ENCODE measurements at regions not wholly inside any gene's neighbourhood (a gene's known extent, or its start where the extent isn't known, plus 50 kb on each side); places are given as distances from the start of the nearest gene placed in this dataset.

DNA sequence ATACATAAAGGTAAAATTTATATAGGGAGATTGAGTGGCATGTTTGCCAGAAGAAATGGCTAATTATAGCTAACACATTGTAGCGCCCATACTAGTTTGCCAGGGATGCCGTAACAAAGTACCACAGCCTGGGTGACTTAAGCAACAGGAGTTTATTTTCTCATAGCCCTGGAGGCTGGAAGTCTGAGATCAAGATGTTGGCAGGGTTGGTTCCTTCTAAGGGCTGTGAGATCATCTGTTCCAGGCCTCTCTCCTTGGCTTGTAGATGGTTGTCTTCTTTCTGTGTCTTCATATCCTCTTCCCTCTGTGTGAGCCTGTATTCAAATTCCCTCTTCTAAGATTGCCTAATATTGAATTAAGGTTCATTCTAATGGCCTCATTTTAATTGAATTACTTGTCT, 417.5 kb upstream of the OPRM1 start:
- no peak for DNase-seq

GRCh38 chr6:153621070-153621469, 418.0 kb upstream of the OPRM1 start:
- DNase-seq, result no peak

DNA sequence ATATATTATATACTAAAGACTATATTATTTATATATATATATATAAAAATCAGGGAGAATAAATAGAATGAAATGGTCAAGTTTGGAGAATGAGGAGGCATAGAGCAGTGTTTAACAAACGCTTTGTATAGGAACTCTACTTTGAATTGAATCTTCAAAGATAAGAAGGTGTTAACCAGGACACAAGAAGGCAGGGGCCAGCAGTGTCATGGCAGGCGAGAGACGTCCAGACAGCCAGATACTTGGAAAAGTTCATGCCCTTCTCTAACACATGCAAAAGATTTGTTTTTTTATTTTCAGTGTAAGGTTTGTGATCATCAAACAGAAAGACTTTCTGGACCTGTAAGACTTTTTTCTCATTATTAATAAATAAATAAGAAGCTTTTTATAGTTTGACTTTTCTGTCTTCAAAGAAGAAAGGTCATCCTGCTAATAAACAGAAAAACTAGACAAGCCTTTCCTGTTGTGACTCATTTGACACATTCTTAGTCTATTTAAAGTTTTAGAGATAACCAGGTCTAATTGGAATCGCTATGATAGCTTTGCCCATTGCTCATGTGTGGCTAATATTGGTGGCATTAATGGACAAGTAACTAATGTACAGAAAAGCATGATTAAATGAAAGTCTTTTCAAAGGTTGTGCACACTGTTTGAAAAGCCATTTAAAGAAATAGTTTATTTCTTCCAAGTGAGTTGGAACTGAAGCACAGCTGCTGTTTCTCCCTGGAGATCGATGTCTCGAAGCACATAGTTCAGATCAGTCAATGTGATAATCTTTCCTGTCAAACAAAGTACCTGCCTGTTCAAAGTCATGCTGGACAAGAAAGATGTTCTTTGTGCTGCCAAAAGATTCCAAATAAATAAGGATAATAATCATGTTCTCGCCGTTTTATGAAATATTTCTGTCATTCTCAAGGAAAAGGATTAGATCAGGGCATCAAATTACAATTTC, 420.4 kb upstream of the OPRM1 start:
- no peak for DNase-seq

- no peak for DNase-seq
Observed at GRCh38 chr6:153616506-153616905, 422.5 kb upstream of the OPRM1 start.

DNA sequence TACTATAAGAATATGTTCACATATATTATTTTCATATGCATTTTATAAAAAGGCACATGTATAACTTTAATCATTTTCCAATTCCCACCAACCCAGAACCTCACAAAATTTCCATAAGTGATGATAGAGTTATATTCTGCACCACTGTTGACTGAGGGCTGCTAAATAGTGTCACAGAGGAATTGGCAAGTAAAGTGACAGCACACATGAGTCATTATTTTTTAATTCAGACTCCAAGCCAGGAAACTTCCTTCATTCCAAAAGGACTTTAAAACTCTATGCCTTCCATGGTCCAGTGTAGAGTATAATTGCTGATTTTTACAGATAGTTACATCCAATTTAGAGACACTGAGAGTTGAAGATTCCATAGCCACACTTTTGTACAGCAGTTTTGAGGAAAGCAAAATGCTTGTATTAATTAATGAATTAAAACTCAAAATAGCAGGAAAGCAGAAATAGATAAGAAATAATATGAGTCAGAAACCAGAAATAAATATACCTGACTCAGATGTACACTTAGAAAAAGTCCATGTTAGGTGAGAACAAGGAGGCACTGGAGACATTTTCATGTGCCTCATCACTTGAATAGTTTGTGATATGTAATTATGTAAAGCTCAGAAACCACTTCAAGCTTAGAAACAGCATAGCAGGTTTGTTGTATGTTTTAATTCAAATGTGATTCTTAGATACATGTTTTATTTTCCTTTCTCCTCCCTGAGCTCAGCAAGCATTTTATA, 425.2 kb upstream of the OPRM1 start:
- no peak for DNase-seq

- DNase-seq, result no peak
Observed at GRCh38 chr6:153602401-153602800, 436.6 kb upstream of the OPRM1 start.

DNA sequence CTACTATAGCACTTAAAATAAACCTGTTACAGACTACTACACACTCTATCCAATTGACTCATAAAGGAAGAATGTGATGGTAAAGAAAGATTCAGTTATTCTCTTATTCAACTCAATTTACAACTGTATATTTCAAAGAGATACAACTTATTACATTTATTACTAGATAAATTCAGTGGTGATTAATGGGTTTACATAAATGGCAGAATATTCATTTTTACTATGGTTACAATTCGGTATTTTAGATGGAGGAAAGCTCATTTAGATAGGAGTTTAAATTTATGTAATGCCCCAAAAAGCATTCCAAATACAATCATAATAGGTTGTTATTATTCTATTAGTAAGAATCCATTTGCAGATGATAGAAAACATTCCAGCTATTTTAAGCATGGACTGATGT, 439.1 kb upstream of the OPRM1 start:
- no peak for DNase-seq

DNA sequence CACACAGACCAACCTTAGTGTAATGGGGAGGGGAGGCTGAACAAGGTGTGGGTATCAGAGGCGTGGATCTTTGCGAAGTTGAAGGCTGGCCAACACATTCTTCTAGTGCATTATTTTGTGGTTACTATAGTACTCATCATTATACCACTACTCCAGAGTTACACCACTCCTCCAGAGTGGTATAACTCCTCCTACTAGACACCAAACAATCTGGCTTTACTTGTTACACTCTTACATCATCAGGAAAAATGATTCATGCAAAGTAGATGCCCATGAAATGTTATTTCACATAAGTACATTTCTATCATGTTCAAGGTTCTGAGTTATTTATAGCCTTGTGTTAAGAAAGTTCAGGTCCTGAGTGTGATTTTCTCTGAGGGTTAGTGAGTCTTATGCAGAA, 443.1 kb upstream of the OPRM1 start:
- no peak for DNase-seq

GRCh38 chr6:153594871-153595270, 444.2 kb upstream of the OPRM1 start:
- no peak for DNase-seq

DNA sequence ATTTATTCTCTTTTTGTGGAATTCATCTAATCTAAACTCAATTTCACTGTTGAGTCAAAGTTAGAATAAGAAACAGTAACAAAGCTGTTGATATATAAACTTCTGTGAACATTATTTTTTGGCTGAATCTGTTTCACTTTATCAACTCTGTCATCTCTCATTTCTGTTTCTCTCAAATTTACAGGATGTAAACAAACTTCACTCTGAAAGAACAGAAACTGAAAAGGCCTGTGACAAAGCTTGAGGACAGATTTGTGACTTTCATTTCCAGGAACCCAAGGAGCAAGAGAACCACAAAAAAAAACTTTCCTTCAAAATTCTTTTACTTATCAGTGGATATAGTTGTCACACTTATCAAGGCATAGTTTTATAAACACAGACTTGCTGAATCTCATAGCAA, 447.9 kb upstream of the OPRM1 start:
- DNase-seq, result no peak

GRCh38 chr6:153590411-153590810, 448.6 kb upstream of the OPRM1 start:
- no peak for DNase-seq

DNA sequence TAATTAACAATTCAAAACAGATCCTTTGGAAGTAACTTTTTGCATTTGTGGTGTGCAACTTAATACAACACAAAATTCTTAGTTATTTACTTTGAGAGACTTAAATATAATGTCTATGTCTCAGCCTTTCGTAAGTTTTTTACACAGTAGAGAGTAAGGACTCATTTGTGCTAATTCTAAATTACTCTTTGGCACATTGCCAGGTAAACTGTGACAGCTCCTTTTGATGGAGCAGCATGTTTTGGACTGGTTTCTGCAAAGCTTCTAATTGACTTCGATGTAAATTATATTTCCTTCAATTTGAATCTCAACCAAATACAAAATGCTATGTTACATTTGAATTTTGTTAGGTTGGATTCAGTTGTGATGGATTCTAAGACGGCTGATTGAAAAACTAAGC, 450.7 kb upstream of the OPRM1 start:
- DNase-seq, result no peak

DNA sequence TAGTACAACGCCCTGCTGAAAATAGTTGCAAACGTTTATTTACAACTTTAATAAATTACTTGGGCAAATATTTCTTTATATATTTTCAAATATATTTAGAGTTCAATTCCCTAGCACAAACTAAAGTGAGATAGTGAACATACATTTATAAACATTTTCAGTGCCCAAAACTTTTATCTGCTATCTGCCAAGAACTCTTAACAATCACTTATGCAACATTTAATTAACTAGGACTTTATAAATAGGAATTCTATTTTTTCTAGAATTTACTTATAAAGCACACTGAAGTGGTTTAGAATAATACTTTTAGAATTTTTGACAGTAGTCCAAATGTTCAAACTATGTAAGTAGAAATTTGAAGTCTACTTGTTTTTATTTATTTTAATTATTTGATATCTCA, 452.6 kb upstream of the RGS17 start:
- DNase-seq, result no peak

- DNase-seq, result no peak
Observed at GRCh38 chr6:153580776-153581175, 449.7 kb upstream of the RGS17 start.

- no peak for DNase-seq
Observed at GRCh38 chr6:153575528-153575927, 444.4 kb upstream of the RGS17 start.

DNA sequence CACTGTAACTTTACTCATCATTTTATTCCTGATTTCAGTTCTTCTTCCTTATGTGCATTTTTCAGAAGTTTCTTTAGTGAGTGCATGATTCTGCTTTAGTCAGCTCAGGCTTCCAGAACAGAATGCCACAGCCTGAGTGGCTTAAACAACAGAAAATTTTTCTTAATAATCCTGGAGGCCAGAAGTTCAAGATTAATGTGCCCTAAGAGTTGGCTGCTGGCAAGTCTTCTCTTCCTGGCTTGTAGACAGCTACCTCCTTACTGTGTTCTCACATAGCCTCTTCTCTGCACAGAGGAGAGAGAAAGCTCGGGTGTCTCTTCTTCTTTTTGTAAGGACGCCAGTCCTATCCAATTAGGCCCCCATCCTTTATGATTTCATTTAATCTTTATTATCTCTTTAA, 443.1 kb upstream of the RGS17 start:
- DNase-seq, result no peak

DNA sequence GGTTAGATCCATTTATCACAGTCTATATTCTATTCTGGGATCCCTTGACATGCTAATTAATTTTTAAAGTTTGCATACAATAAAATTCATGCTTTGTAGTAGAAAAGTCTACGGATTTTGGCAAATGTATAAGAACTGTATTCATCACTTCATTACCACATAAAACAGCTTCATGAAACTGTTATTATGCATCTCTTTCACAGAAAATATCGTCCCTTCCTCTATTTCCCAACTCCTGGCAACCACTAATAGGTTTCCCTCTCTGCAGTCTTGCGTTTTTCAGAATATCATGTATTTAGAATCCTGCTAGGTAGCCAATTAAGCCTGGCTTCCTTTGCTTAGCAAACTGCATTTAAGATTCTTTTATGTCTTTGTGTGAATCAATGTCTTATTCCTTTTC, 441.3 kb upstream of the RGS17 start:
- no peak for DNase-seq

DNA sequence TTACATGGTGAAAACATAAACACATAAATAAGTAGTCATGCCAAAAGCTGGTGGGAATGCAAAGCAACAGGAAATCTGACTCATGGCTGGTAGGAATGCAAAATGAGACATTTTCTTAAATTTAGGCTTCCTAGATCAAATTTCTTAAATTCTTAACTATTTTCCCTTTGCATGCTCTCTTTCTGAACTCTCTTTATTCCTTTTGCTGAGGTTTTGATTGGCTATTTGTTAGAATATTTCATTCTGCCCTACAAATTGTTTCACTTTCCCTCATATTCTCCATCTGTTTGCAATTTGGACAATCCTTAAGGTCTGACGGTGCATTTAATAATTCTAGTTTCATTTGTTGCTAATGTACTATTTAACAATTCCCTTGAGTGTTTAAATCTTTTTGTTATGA, 437.5 kb upstream of the RGS17 start:
- no peak for DNase-seq

DNA sequence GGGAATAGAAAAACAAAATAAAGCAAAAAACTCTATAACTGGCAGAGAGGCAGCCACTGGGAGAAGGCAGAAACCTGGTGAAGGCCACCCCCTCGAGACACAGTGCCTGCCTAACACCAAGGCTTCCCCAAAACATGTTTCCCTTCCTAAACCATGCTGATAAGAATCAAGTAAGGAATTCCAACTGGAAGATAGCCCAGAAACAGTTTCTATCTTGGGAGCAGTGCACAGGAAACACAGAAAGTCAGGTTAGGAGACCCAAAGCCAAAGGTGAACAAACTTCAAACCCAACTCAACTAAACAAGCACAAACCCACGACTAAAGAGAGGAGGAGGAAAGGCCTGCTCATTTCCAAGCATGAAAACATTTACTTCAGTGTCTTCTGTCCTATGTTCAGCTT, 433.7 kb upstream of the RGS17 start:
- no peak for DNase-seq

DNA sequence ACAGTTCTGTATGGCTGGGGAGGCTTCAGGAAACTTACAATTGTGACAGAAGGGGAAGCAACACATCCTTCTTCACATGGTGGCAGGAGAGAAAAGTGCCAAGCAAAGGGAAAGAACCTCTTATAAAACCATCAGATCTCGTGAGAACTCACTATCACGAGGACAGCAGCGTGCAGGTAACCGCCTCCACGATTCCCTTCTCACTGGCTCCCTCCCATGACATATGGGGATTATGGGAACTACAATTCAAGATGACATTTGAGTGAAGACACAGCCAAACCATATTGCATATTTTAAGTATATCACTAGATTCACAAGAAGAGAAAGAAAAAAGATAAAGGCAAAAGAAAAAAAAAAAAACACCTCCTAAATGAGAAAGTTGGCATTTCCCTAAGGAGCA, 431.9 kb upstream of the RGS17 start:
- DNase-seq, result no peak

DNA sequence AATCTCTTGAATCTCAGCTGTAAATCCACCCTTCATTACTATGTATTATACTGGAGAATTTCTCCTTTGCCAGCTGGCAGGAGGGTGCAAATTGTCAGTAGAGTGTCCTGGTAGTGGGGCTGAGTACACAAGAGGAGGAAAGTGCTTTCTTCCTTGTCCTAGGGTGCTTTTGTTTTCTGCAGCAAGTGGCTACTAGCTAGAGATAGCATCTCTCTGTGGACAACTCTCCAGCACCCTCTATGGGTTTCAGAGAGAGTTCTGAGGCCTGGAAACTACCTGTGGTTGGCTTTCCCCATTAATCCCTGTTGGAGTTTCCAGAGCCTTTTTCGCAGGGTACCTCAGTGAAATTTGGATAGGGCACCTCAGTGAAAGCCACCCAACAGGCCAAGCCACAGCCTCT, 422.5 kb upstream of the RGS17 start:
- DNase-seq, result no peak

GRCh38 chr6:153539602-153540001, 408.5 kb upstream of the RGS17 start:
- DNase-seq, result no peak

DNA sequence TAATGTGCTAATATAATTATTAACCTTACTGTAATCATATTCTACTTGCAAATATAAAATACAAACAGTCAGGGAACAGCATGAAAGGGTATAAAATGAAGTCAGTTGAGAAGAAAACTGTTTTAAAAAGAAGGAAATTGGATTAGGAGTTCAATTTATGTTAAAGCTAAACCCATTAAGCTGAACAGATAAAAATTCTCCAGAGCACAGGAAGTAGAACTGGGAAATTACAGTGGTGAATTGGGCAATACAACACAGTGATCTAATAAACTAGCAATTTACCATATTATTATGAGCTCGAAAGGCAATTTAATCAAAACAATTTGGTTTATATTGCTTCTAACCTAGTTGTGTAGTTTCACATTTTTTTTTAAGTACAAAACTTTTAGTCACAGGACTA, 407.4 kb upstream of the RGS17 start:
- DNase-seq, result no peak

GRCh38 chr6:153537422-153537821, 406.3 kb upstream of the RGS17 start:
- no peak for DNase-seq

All from NCI-H187 (cell line).